ENCODE measurements at regions not wholly inside any gene's neighbourhood (a gene's known extent, or its start where the extent isn't known, plus 50 kb on each side); places are given as distances from the start of the nearest gene placed in this dataset.

GRCh38 chrX:35090801-35091200 is 148.2 kb downstream of the FAM47B start:
- Histone ChIP-seq H3K23me2 (ENCODE audit: insufficient read length, low read depth, low read length, poor library complexity, severe bottlenecking) (no peaks in the 10 kb centered on the region), H2AK5ac (ENCODE audit: insufficient read length, low read length) (no peak overlapping the region), H2BK20ac (ENCODE audit: low read depth, low read length, poor library complexity, severe bottlenecking) (no peak overlapping the region), H3K27ac (ENCODE audit: insufficient read length, low read depth, low read length) (no peak overlapping the region), H4K5ac (ENCODE audit: insufficient read length, low read depth, low read length) (no peak overlapping the region), H3K79me2 (ENCODE audit: insufficient read depth, low read length) (no peaks in the 10 kb centered on the region), H4K8ac (replicated peaks; ENCODE audit: insufficient read length, low read depth, low read length) (no peak overlapping the region), H3K18ac (ENCODE audit: insufficient read length, low read depth, low read length) (no peak overlapping the region), H2BK120ac (ENCODE audit: low read depth, low read length, poor library complexity, severe bottlenecking) (no peak overlapping the region), H3K4ac (ENCODE audit: low read depth, low read length) (no peak overlapping the region), H3K4me2 (ENCODE audit: insufficient read depth, insufficient read length, low read length) (no peak overlapping the region), H2BK12ac (ENCODE audit: insufficient read length, low read depth, low read length) (no peak overlapping the region), H3K27me3 (ENCODE audit: insufficient read depth, low read length) (no peaks in the 10 kb centered on the region), H4K20me1 (ENCODE audit: control insufficient read depth, insufficient read depth, insufficient read length) (no peaks in the 10 kb centered on the region), H4K91ac (ENCODE audit: insufficient read length, low read depth, low read length) (no peak overlapping the region), H3K56ac (ENCODE audit: insufficient read length, low read depth, low read length) (no peak overlapping the region), H2AFZ (ENCODE audit: low read length) (no peak overlapping the region), H3K23ac (ENCODE audit: insufficient read length, low read depth, low read length) (no peak overlapping the region), H3K4me1 (ENCODE audit: insufficient read depth, low read length) (no peaks in the 10 kb centered on the region), H3K79me1 (ENCODE audit: insufficient read depth, low read depth, low read length, poor library complexity, severe bottlenecking) (no peaks in the 10 kb centered on the region), H3K9me3 (ENCODE audit: control insufficient read depth, low read depth, low read length) (no peaks in the 10 kb centered on the region), H3T11ph (ENCODE audit: low read length) (no peak overlapping the region), H3K14ac (ENCODE audit: insufficient read depth, low read length) (no peak overlapping the region), H2BK5ac (ENCODE audit: insufficient read length, low read length) (no peak overlapping the region), H3K9ac (ENCODE audit: extremely low read depth, insufficient read length, low read length) (no peak overlapping the region), H2BK15ac (ENCODE audit: low read depth, low read length) (no peak overlapping the region)
- TF ChIP-seq, protein P1, sequence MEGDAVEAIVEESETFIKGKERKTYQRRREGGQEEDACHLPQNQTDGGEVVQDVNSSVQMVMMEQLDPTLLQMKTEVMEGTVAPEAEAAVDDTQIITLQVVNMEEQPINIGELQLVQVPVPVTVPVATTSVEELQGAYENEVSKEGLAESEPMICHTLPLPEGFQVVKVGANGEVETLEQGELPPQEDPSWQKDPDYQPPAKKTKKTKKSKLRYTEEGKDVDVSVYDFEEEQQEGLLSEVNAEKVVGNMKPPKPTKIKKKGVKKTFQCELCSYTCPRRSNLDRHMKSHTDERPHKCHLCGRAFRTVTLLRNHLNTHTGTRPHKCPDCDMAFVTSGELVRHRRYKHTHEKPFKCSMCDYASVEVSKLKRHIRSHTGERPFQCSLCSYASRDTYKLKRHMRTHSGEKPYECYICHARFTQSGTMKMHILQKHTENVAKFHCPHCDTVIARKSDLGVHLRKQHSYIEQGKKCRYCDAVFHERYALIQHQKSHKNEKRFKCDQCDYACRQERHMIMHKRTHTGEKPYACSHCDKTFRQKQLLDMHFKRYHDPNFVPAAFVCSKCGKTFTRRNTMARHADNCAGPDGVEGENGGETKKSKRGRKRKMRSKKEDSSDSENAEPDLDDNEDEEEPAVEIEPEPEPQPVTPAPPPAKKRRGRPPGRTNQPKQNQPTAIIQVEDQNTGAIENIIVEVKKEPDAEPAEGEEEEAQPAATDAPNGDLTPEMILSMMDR (conservative IDR thresholded peaks at IDR 0.05): no peak
- Mint-ChIP-seq H3K27ac (no peak overlapping the region), H3K4me3 (no peak overlapping the region), H3K36me3 (ENCODE audit: insufficient read depth in 1 of 3, low read depth in 3 of 3) (peaks cover 0 to 7% (median 0%) of the 10 kb centered on the region in 3 experiments; a peak in 3 of 7 replicates), H3K27me3 (ENCODE audit: low read depth) (no peaks in the 10 kb centered on the region), H3K4me1 (no peaks in the 10 kb centered on the region), H3K9me3 (peaks cover 48 to 51% of the 10 kb centered on the region in 2 experiments)
- DNase-seq: no peak
